Naive thymus-derived CD4-positive, alpha-beta T cell (primary cell): ENCODE measurements at regions not wholly inside any gene's neighbourhood (a gene's known extent, or its start where the extent isn't known, plus 50 kb on each side); places are given as distances from the start of the nearest gene placed in this dataset.
"Not testable (repeated sequence)": the region's sequence is repeated elsewhere in the genome, so short reads cannot be mapped to it uniquely, and the experiment has no call there.

Source experiments
- ATAC-seq: fragments of 150-1000 bp; cut with Tn5 transposase; 2 replicates; pipeline ENCODE4 v1.10.0; 2021; ENCODE audit warnings: mild to moderate bottlenecking, moderate library complexity
- CTCF ChIA-PET: fragments of 350-600 bp; sonication (Branson Sonifier 250); formaldehyde crosslinking; loops from one replicate; lab custom pipeline; 2021; ENCODE audit warnings: antibody characterized with exemption; lab: Charles Lee
- POLR2A ChIA-PET: fragments of 350-600 bp; sonication (Branson Sonifier 250); formaldehyde crosslinking; loops from one replicate; lab custom pipeline; 2021; ENCODE audit warnings: antibody characterized with exemption, inconsistent platforms; lab: Charles Lee
- DNase-seq, 9 donors: peaks; one replicate each; pipeline versions ENCODE4 v3.0.0 to v3.0.0-alpha.2; 2020 to 2022; ENCODE audit warnings: mixed read lengths in 1 of 9
- H3K27ac ChIP-seq: one replicate; pipeline ENCODE4 v1.7.0; 2013; ENCODE audit warnings: mild to moderate bottlenecking, low read depth, low read length, moderate library complexity
- H3K27me3 ChIP-seq, 2 donors: one replicate each; pipeline ENCODE4 v1.7.0; 2013; ENCODE audit warnings: low read length in 2 of 2, mild to moderate bottlenecking in 2 of 2, moderate library complexity in 2 of 2; ENCODE audit not compliant: control insufficient read depth in 2 of 2, insufficient read depth in 2 of 2
- H3K36me3 ChIP-seq, 3 experiments: 1 replicate in 2 of 3; 2 replicates in 1 of 3; pipeline ENCODE4 v1.7.0; 2013; ENCODE audit warnings: low read length in 3 of 3, mild to moderate bottlenecking in 3 of 3, moderate library complexity in 1 of 3; ENCODE audit not compliant: insufficient read depth in 3 of 3, control insufficient read depth in 2 of 3
- H3K4me1 ChIP-seq, 2 donors: one replicate each; pipeline ENCODE4 v1.7.0; 2013; ENCODE audit warnings: low read length in 2 of 2, mild to moderate bottlenecking in 2 of 2, moderate library complexity in 1 of 2; ENCODE audit not compliant: control insufficient read depth in 2 of 2, insufficient read depth in 2 of 2
- H3K4me3 ChIP-seq: 2 replicates; pipeline ENCODE4 v1.7.0; 2013; ENCODE audit warnings: mild to moderate bottlenecking, low read length
- H3K9me3 ChIP-seq, 3 experiments: 1 replicate in 2 of 3; 2 replicates in 1 of 3; pipeline ENCODE4 v1.7.0; 2013; ENCODE audit warnings: low read length in 3 of 3; ENCODE audit not compliant: control insufficient read depth in 2 of 3
- H3K27ac Mint-ChIP-seq, 9 donors: one replicate each; pipeline ENCODE4 v1.8.0; 2020 to 2022; ENCODE audit warnings: mixed read lengths in 9 of 9, mild to moderate bottlenecking in 8 of 9, moderate library complexity in 5 of 9, inconsistent platforms in 2 of 9
- H3K27me3 Mint-ChIP-seq, 5 donors: one replicate each; pipeline ENCODE4 v1.8.0; 2021 to 2022; ENCODE audit warnings: mixed read lengths in 5 of 5, mild to moderate bottlenecking in 1 of 5
- H3K36me3 Mint-ChIP-seq, 5 donors: one replicate each; pipeline ENCODE4 v1.8.0; 2020 to 2022; ENCODE audit warnings: mixed read lengths in 5 of 5, mild to moderate bottlenecking in 3 of 5, inconsistent platforms in 1 of 5
- H3K4me1 Mint-ChIP-seq, 7 donors: one replicate each; pipeline ENCODE4 v1.8.0; 2020 to 2022; ENCODE audit warnings: mixed read lengths in 7 of 7, mild to moderate bottlenecking in 3 of 7, inconsistent platforms in 1 of 7
- H3K4me3 Mint-ChIP-seq, 10 donors: one replicate each; pipeline ENCODE4 v1.8.0; 2020 to 2022; ENCODE audit warnings: mild to moderate bottlenecking in 10 of 10, mixed read lengths in 10 of 10, moderate library complexity in 6 of 10, inconsistent platforms in 2 of 10
- H3K9me3 Mint-ChIP-seq, 11 donors: one replicate each; pipeline ENCODE4 v1.8.0; 2020 to 2022; ENCODE audit warnings: mixed read lengths in 11 of 11, mild to moderate bottlenecking in 4 of 11, inconsistent platforms in 1 of 11, moderate library complexity in 1 of 11
- intact Hi-C, 2 donors: fragments of 100-400 bp; cut with micrococcal nuclease; formaldehyde crosslinking; loops; one replicate each; pipeline ENCODE4 v1.15.1; 2023

DNA sequence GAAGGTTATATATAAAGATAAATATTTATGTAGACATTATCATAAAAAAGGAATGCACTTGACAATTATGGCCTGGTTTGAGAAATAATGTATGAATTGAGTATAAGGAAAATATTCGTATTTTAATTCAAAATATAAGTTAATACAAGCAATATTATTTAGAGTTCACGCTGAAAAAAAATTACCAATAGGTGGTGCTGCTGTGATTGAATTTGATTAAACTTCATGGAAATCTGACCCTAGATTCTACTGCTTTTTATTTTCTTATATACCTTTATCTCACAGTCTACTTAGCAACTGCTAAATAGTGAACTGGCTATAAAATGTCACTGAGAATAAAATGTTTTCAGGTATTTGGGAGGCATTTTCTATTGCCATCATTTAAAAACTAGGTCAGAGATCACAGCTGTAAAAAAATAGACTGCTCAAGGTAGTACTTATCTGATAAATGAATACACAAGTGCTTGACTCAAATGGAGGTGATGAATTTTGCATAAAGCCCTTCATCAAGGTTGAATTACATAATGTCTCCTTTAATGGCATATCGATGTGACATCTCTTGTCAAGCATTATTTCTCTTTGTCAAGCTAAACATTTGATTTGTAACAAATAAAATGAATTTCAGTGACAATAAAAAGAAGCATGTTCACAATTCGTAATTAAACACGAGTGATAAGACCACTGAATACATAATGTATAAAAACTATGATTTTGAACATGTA, 1638.8 kb upstream of the PCDH7 start:
- Histone ChIP-seq H3K27ac (no peak overlapping the region), H3K4me1 (no peaks in the 10 kb centered on the region), H3K4me3 (no peak overlapping the region), H3K9me3 (no peaks in the 10 kb centered on the region), H3K27me3 (no peaks in the 10 kb centered on the region), H3K36me3 (no peaks in the 10 kb centered on the region)
- H3K9me3 Mint-ChIP-seq: peaks cover 0 to 10% (median 2%) of the 10 kb centered on the region in 11 donors
- DNase-seq: no peak
- H3K27ac Mint-ChIP-seq: no peak overlapping the region
- intact Hi-C loops: no loop called here
- ATAC-seq: no peak
- no peaks in the 10 kb centered on the region for H3K36me3 Mint-ChIP-seq
- CTCF ChIA-PET: no interaction called here
- H3K4me1 Mint-ChIP-seq: no peaks in the 10 kb centered on the region
- H3K27me3 Mint-ChIP-seq: no peaks in the 10 kb centered on the region
- POLR2A ChIA-PET: no interaction called here
- H3K4me3 Mint-ChIP-seq: no peak overlapping the region

GRCh38 chr4:29082684-29083083, 1637.5 kb upstream of the PCDH7 start:
- Histone ChIP-seq H3K27ac (no peak overlapping the region), H3K27me3 (no peaks in the 10 kb centered on the region), H3K4me3 (no peak overlapping the region), H3K36me3 (no peaks in the 10 kb centered on the region), H3K4me1 (no peaks in the 10 kb centered on the region), H3K9me3 (no peaks in the 10 kb centered on the region)
- ChIA-PET POLR2A (no interaction called here), CTCF (no interaction called here)
- intact Hi-C loops: no loop called here
- no peaks in the 10 kb centered on the region for H3K36me3 Mint-ChIP-seq
- DNase-seq (no peak), ATAC-seq (no peak)
- H3K27me3 Mint-ChIP-seq: no peaks in the 10 kb centered on the region
- peaks cover 0 to 10% (median 2%) of the 10 kb centered on the region in 11 donors for H3K9me3 Mint-ChIP-seq
- H3K4me3 Mint-ChIP-seq: no peak overlapping the region
- no peaks in the 10 kb centered on the region for H3K4me1 Mint-ChIP-seq
- no peak overlapping the region for H3K27ac Mint-ChIP-seq

DNA sequence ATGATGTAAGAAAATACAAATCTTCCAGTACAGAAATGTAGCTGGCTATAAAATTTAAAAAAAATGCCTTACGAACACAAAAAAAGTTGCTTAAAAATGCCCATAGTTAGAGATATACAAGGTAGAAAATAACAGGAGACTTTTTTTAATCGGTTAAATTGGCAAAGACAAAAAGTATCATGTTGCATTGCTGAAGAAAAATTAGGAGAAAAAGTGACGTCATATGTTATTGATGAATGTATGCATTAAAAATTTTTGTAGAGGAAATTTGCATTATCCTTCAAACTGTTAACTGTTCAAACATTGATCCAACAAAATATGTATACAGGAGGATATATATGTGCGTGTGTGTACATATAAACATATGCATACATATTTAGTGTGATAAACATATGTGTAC, 1634.4 kb upstream of the PCDH7 start:
- H3K36me3 Mint-ChIP-seq: no peaks in the 10 kb centered on the region
- DNase-seq (no peak), ATAC-seq (no peak)
- Histone ChIP-seq H3K27ac (no peak overlapping the region), H3K9me3 (no peaks in the 10 kb centered on the region), H3K27me3 (no peaks in the 10 kb centered on the region), H3K4me3 (no peak overlapping the region), H3K4me1 (no peaks in the 10 kb centered on the region), H3K36me3 (no peaks in the 10 kb centered on the region)
- H3K27me3 Mint-ChIP-seq: no peaks in the 10 kb centered on the region
- POLR2A ChIA-PET: no interaction called here
- peaks cover 0 to 11% (median 3%) of the 10 kb centered on the region in 11 donors for H3K9me3 Mint-ChIP-seq
- intact Hi-C loops: no loop called here
- CTCF ChIA-PET: no interaction called here
- no peak overlapping the region for H3K27ac Mint-ChIP-seq
- no peaks in the 10 kb centered on the region for H3K4me1 Mint-ChIP-seq
- H3K4me3 Mint-ChIP-seq: no peak overlapping the region

GRCh38 chr4:29104694-29105093, 1615.5 kb upstream of the PCDH7 start:
- intact Hi-C loops: no loop called here
- Mint-ChIP-seq H3K27ac (no peak overlapping the region), H3K27me3 (no peaks in the 10 kb centered on the region), H3K4me3 (no peak overlapping the region), H3K9me3 (peaks cover 0 to 28% (median 0%) of the 10 kb centered on the region in 11 donors), H3K4me1 (no peaks in the 10 kb centered on the region), H3K36me3 (no peaks in the 10 kb centered on the region)
- no peaks in the 10 kb centered on the region for H3K4me1 ChIP-seq
- no peaks in the 10 kb centered on the region for H3K36me3 ChIP-seq
- no peaks in the 10 kb centered on the region for H3K9me3 ChIP-seq
- ChIA-PET POLR2A (no interaction called here), CTCF (no interaction called here)
- no peaks in the 10 kb centered on the region for H3K27me3 ChIP-seq
- H3K27ac ChIP-seq: no peak overlapping the region
- no peak overlapping the region for H3K4me3 ChIP-seq
- ATAC-seq (no peak), DNase-seq (no peak)

GRCh38 chr4:29113960-29114359, 1606.2 kb upstream of the PCDH7 start:
- DNase-seq (no peak), ATAC-seq (no peak)
- Histone ChIP-seq H3K4me1 (no peaks in the 10 kb centered on the region), H3K36me3 (no peaks in the 10 kb centered on the region), H3K27ac (no peak overlapping the region), H3K4me3 (no peak overlapping the region), H3K9me3 (no peaks in the 10 kb centered on the region), H3K27me3 (no peaks in the 10 kb centered on the region)
- Mint-ChIP-seq H3K36me3 (no peaks in the 10 kb centered on the region), H3K4me3 (no peak overlapping the region), H3K27me3 (no peaks in the 10 kb centered on the region), H3K27ac (no peak overlapping the region), H3K9me3 (peaks cover 0 to 11% (median 3%) of the 10 kb centered on the region in 11 donors), H3K4me1 (no peaks in the 10 kb centered on the region)
- ChIA-PET CTCF (no interaction called here), POLR2A (no interaction called here)
- intact Hi-C loops: no loop called here

GRCh38 chr4:29117231-29117722, 1602.9 kb upstream of the PCDH7 start:
- H3K4me3 ChIP-seq, H3K27ac ChIP-seq, CTCF ChIA-PET, H3K4me1 Mint-ChIP-seq, H3K36me3 ChIP-seq, H3K36me3 Mint-ChIP-seq, H3K9me3 ChIP-seq, ATAC-seq, H3K27me3 Mint-ChIP-seq, DNase-seq, H3K4me1 ChIP-seq, H3K27me3 ChIP-seq, POLR2A ChIA-PET, H3K27ac Mint-ChIP-seq, intact Hi-C loops, H3K4me3 Mint-ChIP-seq: not testable (repeated sequence)
- H3K9me3 Mint-ChIP-seq: peaks cover 0 to 16% (median 3%) of the 10 kb centered on the region in 11 donors

- Mint-ChIP-seq H3K36me3 (no peaks in the 10 kb centered on the region), H3K4me3 (no peak overlapping the region), H3K27ac (no peak overlapping the region), H3K27me3 (no peaks in the 10 kb centered on the region), H3K9me3 (peaks cover 0 to 16% (median 5%) of the 10 kb centered on the region in 11 donors), H3K4me1 (no peaks in the 10 kb centered on the region)
- no peak overlapping the region for H3K27ac ChIP-seq
- no peaks in the 10 kb centered on the region for H3K36me3 ChIP-seq
- DNase-seq (no peak), ATAC-seq (no peak)
- no peaks in the 10 kb centered on the region for H3K4me1 ChIP-seq
- H3K27me3 ChIP-seq: no peaks in the 10 kb centered on the region
- H3K4me3 ChIP-seq: no peak overlapping the region
- H3K9me3 ChIP-seq: no peaks in the 10 kb centered on the region
- POLR2A ChIA-PET: no interaction called here
- intact Hi-C loops: no loop called here
- CTCF ChIA-PET: no interaction called here
Observed at GRCh38 chr4:29121586-29121985, 1598.6 kb upstream of the PCDH7 start.
